HG02938 (cell line): ENCODE measurements at regions not wholly inside any gene's neighbourhood (a gene's known extent, or its start where the extent isn't known, plus 50 kb on each side); places are given as distances from the start of the nearest gene placed in this dataset.
A peak's percentile ranks its signal among the peaks of the same experiment; 100 is the strongest.
"Not testable (repeated sequence)": the region's sequence is repeated elsewhere in the genome, so short reads cannot be mapped to it uniquely, and the experiment has no call there.

Experiments used
- ATAC-seq: cut with Tn5 transposase; IDR thresholded peaks from one replicate; pipeline ENCODE4 v1.9.1; 2021; ENCODE audit warnings: mild to moderate bottlenecking, moderate library complexity; ENCODE audit not compliant: unreplicated experiment

DNA sequence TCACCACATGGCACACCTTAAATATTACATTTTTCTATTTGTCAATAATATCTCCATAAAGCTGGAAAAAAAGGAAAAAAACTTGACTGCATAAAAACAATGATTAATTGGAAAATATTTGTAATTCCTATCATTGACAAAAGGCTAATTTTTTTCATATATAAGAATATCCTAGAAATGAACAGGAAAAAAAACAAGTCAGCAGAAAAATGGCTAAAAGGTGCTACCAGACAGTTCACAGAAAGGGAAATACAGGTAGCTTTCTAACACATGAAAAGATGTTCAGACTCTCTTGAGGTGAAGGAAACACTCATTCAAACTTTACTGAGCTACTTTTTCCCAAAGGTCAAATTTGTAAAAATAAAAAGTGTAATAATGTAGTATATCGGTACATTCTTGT, 104.1 kb upstream of the SCAF8 start:
- no peak for ATAC-seq

DNA sequence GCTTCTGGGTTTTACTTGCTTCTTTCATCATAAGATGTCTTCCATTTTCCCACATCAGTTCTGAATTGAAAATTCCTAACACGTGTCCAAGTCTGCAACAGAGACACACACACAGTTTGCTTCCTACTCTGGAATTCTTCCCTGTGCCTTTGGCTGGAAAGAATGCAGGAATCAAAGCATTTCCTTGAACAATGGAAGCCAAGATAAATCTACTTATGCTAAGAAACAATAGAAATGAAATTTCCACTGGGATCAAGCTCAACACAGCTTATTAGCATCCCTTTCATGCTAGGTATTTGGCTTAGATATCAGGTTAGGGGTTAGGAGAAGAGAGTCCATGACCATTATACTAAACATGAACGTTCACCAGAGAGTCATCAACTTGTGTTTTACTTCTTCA, 101.1 kb upstream of the SCAF8 start:
- ATAC-seq, result no peak

DNA sequence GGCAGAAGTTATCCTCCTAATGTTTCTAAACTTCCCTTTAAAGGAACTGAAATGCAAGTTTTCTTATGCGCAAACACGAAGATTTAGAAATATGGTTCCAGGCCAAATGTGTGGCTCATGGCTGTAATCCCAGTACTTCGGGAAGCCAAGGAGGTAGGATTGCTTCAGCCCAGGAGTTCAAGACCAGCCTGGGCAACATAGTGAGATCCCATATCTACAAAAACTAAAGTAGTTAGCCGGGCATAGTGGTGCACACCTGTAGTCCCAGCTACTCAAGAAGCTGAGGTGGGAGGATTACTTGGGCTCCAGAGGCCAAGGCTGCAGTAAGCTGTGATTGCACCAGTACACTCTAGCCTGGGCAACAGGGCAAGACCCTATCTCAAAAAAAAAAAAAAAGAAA, 95.8 kb upstream of the SCAF8 start:
- no peak for ATAC-seq

DNA sequence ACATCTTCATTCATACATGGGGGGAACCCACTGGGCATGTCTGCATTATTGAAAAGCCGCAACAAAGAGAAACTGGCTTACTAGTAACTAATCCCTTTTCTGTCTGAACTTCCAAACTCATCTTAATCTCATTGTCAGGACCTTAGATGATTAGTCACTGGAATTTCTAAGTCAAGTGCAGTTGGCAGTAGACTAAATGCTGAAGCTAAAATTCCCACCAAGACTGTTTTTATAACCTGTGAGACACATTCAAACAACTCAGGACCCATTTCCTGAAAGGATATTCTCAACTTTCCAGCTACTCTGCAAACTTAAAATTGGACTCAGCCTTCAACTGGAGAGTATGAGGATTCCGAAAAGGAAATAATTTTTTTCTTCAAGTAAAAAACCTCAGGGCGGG, 94.8 kb upstream of the SCAF8 start:
- ATAC-seq, result no peak

DNA sequence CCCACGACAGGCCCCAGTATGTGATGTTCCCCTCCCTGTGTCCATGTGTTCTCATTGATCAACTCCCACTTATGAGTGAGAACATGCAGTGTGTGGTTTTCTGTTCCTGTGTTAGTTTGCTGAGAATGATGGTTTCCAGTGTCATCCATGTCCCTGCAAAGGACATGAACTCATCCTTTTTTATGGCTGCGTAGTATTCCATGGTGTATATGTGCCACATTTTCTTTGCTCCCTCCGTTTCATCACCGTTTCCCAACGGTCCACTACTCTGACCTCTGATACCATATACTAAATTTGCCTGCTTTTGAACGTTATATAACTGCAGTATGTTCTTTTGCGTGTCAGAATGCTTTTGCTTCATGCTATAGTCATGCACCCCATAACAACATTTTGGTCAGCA, 94.0 kb upstream of the SCAF8 start:
- ATAC-seq, result not testable (repeated sequence)

DNA sequence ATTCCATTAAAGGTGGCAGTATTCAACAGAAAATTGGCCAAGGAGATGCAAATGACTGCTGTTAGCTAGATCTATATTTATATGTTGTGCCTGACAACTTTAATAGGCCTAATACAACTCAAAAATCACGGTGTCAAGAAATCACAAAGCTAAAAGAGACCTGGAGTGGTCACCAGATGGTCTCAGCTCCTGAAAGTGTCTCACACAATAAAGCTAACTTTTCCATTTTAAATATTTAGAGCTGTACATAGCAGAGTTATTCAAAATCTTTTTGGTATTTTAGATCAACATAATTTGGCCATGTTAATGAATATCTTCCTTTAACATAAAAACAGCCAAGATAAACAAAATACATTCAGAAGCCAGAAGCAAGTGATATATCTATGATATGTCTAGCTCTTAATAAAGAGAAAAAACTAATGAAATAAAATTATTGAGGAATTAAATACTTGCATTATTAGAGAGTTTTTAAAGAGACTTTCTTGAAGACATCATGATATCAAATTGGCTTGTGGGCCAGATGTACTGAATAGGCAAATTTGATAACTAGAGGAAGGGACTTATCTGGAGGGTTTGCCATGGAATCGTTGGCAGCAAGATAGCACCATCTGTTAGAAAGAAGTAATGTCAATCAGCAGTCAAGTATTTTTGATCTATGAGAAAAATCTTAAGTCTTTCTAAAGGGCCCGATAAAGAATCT, 84.9 kb upstream of the SCAF8 start:
- no peak for ATAC-seq

DNA sequence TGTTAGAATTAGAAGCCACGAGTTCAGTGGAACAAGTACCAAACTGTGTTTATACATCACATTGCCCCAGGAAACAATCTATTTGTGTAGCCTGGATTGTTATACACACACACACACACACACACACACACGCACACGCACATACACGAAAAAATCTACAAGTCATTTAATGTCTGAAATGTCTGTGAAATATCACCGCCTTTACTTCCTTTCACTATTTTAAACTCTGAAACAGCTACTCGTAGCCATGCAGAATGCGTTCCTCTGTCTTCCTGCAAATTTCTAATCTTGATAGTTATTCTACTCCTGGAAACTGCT, 84.4 kb upstream of the SCAF8 start:
- ATAC-seq, result no peak

DNA sequence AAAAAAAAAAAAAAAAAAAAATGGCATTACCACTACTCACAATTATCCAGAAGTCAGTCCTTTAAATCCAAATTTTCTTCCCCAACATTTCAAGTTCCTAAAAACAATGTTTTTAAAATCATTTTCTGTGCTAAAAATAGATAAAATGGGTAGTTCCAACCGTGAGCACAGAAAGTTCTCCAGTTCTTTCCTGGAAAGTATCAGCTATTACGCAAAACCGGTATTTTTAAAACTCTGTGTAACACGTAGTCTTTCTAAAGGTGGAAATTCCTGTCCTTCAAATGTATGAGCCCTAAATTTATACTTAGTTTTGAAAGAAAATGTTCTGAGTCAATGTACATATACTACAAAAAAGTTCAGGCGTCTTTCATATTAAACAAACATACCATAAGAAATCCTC, 83.5 kb upstream of the SCAF8 start:
- ATAC-seq, result no peak

DNA sequence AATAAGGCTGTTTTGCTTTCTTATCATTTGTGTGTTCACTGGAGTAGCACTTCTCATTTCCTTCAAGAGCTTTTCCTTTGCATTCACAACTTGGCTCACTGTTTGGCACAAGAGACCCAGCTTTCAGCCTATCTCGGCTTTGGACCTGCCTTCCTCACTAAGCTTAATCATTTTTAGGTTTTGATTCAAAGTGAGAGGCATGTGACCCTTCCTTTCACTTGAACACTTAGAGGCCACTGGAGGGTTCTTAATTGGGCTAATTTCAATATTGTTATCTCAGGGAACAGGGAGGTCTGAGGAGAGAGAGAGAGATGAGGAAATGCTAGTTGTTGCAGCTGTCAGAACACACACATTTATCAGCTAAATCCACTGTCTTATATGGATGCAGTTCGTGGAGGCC, 82.9 kb upstream of the SCAF8 start:
- no peak for ATAC-seq

DNA sequence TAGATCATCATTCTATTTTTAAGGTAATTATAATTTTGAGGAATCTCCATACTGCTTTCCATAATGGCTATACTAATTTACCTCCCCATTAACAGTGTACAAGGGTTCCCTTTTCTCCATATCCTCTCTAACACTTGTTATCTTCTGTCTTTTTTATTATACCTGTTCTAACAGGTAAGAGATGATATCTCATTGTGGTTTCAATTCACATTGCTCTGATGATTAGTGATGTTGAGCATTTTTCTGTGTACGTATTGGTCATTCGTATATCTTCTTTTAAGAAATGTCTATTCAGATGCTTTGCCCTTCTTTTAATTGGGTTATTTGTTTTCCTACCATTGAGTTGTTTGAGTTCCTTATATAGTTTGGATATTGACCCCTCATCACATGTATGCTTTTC, 81.6 kb upstream of the SCAF8 start:
- ATAC-seq, result no peak

DNA sequence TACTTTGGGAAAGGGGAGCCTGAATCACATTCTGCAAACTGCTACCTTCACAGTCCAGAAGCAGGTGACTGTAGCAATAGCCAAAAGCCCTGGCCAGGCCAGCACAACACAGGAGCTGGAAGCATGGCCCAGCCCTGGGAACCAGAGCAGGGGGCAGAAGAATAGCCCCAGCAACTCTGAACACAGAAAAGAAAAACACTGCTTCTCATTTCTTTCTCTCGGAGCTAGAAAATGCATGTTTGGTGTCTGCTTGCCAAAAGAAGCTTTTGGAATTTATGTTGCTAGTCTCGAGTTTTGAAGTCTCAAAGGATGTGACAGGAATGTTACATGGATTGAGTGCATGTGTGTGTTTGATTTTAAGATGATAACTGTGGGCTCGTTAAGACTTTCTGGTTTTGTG, 79.8 kb upstream of the SCAF8 start:
- no peak for ATAC-seq

DNA sequence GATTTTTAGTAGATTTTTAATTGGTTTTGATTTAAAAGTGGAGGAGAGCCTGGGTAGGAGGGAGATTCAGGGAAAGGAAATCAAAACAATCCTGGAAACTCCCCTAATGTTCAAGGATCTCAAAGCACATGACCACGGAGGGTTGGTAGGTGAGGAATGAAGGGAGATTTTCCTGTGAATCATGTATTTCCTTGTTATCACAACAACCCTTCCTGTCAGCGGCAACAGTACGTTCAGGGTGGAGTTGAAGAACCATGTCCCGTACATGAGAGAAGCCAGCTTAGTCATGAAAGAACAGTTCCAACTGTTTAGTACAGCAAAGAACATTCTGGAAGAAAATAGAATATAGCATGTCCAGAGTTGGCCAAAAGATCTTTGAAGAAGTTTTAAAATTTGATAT, 79.4 kb upstream of the SCAF8 start:
- ATAC-seq, result no peak

DNA sequence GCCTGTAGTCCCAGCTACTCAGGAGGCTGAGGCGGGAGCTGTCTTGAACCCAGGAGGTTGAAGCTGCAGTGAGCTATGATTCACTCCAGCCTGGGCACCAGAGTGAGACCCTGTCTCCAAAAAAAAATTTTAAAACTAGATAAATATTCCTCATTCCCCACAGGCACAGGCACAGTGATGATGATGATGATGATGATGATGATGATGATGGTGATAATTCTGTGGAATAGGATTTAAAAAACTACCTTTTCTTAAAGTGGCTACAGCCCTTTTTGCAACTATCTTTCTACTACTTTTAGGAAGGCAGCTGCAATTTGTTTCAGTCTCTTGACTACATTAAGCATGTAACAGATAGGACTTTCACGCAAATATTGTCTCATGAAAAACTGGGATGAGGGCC, 76.6 kb upstream of the SCAF8 start:
- no peak for ATAC-seq

DNA sequence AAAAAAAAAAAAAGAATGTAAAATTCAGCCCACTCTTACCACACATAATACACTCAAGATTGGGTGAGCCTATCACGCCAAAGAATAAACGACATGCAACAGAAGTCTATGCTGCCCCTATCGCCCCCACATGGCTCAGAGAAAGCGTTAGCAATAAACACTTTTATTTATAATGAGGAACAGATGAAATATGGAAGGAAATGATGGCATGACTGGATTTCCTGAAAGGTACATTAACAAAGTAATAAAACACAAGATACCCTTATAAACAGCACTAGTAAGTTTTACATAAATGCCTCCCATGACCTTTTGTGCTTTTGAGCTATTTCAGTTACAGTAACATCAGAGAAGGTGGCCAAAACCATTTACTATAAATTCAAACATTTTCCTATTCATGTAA, 71.4 kb upstream of the SCAF8 start:
- no peak for ATAC-seq

DNA sequence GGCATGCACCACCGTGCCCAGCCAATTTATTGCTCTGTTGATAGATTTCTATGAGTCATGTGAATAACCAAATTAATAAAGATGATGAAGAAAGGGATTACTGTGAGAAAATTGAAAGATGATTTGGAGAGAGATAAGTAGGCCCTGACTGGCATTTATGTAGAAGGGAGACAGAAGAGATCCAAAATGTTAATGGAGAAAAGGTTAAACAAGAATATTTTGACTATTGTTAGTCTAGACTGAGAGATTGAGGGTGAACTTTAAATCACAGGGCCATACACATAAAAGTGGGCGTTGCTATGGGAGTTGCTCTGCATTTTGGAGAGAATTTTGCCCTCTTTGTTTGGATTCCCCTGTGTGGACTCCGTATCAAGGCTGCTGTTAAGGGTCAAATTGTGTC, 68.9 kb upstream of the SCAF8 start:
- no peak for ATAC-seq

DNA sequence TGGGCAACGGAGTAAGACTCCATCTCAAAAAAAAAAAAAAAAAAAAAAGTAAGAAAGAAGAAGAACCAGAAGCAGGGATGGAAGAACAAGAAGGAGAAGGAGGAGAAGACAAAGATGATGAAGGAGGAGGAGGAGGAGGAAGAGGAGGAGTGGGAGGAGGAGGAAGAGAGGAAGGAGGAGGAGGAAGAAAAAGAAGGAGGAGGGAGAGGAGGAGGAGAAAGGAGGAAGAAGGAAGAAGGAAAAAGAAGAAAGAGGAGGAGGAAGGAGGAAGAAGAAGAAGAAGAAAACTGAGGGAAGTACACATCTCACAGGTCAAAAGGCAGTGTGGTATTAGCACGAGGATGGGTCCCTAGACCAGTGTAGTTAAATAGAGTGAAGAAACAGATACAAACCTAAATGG, 65.1 kb upstream of the SCAF8 start:
- no peak for ATAC-seq

DNA sequence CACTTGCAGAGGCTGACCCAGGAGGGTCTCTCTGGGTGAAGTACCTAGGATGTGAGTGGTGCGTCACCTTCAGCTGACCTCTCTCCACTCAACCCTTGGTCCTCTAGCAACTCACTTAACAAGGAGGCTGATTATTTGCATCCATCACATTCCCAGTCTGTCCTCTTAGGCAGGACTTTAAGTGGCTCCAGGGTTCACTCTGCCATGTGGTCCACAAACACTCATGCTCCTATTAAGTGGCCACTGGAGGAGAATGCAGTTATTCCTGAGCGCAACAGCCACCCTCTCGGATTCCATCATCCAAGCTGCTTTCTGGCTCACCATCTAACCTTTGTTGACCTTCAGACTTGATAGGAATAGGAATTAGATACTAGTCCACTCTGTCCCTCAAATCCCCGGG, 61.1 kb upstream of the SCAF8 start:
- no peak for ATAC-seq

DNA sequence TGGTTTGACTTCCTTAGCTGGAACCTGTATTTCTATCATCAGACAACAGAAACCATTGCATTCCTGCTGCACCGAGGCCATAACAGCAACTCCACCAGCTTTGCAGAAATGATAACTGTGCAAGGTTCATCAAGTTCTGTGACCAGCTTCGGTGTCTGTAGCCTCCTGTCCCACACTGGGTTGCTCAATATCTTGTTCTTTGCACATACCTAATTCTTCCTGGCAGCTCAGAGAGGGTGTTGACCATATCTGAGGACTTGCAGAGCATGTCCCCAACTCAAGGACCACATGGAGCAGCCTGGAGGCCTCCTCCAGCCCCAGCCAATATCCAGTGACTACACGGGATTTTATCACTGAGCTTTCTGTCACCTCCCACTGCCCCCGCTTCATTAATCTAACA, 59.3 kb upstream of the SCAF8 start:
- ATAC-seq, result no peak

DNA sequence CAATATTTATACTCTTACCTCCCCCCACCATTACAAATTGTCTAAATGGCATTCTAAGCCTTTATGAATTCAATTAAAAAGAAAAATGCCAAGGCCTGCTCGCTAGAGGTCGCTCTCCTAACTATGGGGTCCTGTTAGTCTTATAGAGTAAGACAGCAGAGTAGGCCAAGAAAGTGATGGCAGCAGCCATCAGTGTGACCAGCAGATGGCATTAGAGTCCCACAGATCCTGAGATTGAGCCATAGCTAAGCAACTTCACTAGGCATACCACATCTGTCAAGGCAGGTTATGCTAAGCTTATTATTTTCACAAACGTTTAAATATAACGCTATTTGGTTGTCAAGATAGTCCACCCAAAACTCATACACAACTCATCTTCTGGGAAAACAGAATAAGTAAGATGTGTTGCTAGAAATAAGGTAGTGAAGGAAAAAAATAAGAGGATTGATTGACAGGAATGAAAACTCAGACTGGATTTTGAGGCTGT, 57.6 kb upstream of the SCAF8 start:
- ATAC-seq, result peak; percentile 100

DNA sequence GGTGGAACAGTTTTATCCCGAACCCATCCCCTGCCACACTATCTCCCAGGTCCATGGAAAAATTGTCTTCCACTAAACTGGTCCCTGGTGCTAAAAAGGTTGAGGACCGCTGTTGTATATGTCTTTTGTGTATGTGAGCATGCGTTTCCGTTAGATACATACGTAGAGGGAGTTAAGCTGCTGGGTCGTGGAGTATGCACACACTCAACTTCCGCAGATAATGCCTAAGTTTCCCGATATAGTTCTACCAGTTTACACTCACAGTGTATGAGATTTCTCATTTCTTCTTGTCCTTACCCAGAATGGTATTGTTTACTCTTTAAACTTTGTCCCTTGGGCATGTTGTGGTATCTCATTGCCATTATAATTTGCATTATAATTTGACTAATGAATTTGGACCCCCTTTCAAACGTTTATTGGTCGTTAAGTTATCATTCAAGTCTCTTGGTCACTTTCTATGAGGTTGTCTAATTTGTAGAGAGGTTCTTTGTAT, 50.5 kb upstream of the SCAF8 start:
- ATAC-seq, result no peak
